ENCODE measurements at regions not wholly inside any gene's neighbourhood (a gene's known extent, or its start where the extent isn't known, plus 50 kb on each side); places are given as distances from the start of the nearest gene placed in this dataset.

DNA sequence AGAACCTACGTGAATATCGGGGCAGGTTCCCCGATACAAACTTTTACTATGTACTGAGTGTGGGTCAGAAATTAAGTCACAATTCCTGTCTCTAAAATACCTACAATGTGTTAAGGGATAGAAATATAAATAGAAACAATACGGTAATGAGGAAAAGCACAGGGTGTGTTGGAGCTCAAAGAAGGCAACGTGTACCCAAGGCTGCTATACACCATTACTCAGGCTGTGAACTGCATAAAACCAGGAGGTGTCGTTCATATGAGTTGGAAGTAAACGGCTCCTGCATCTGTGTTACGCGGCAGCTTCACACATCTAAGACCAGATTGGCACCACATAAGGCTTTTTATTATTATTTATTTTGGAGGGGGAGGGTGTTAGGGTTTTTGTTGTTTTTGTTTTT, 50.1 kb upstream of the TRPM3 start:
- TF ChIP-seq, protein P1, sequence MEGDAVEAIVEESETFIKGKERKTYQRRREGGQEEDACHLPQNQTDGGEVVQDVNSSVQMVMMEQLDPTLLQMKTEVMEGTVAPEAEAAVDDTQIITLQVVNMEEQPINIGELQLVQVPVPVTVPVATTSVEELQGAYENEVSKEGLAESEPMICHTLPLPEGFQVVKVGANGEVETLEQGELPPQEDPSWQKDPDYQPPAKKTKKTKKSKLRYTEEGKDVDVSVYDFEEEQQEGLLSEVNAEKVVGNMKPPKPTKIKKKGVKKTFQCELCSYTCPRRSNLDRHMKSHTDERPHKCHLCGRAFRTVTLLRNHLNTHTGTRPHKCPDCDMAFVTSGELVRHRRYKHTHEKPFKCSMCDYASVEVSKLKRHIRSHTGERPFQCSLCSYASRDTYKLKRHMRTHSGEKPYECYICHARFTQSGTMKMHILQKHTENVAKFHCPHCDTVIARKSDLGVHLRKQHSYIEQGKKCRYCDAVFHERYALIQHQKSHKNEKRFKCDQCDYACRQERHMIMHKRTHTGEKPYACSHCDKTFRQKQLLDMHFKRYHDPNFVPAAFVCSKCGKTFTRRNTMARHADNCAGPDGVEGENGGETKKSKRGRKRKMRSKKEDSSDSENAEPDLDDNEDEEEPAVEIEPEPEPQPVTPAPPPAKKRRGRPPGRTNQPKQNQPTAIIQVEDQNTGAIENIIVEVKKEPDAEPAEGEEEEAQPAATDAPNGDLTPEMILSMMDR (IDR thresholded peaks at IDR 0.05): no peak
- no peak for TF ChIP-seq POLR2A (IDR thresholded peaks at IDR 0.05)

Data from Peyer's patch (tissue), 4 donors.